ENCODE measurements at regions not wholly inside any gene's neighbourhood (a gene's known extent, or its start where the extent isn't known, plus 50 kb on each side); places are given as distances from the start of the nearest gene placed in this dataset.

DNA sequence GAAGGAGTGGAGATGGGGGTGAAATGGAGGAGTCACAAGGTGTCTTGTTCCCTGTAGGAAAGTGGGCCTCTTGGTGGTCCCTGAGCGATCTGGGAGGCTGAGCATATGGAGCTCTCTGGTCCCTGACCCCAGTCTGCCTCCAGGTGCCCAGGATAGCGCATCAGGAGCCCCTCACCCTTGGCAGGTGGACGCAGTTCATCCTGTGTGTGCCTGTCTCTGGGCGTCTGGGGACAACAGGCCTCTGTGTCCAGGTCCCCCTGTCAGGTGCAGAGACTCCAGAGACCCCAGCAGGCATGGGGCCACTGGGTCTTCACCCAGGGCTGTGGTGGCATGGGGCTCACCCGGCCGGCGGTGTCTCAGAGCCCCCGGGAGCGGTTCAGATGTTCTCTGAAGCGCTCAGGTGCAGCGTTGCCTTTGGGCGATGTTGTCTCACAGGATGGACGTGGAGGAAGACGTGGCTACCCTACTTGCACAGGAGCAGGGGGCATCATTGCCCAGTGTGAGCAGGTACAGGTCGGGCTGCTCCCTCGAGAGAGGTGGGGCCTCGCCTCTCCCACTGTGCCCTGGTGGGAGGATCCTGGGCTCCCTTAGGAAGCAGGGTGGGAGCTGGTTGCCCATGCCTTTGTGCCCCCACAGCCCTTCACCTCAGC is 58.1 kb upstream of the TPM4 start:
- Histone ChIP-seq H3K9me3 (ENCODE audit: low read depth, low read length) (no peaks in the 10 kb centered on the region), H3K4me3 (ENCODE audit: low read length) (no peak overlapping the region), H3K4me1 (ENCODE audit: insufficient read depth, low read length) (no peaks in the 10 kb centered on the region), H3K27me3 (ENCODE audit: insufficient read depth, low read length) (no peaks in the 10 kb centered on the region)

DNA sequence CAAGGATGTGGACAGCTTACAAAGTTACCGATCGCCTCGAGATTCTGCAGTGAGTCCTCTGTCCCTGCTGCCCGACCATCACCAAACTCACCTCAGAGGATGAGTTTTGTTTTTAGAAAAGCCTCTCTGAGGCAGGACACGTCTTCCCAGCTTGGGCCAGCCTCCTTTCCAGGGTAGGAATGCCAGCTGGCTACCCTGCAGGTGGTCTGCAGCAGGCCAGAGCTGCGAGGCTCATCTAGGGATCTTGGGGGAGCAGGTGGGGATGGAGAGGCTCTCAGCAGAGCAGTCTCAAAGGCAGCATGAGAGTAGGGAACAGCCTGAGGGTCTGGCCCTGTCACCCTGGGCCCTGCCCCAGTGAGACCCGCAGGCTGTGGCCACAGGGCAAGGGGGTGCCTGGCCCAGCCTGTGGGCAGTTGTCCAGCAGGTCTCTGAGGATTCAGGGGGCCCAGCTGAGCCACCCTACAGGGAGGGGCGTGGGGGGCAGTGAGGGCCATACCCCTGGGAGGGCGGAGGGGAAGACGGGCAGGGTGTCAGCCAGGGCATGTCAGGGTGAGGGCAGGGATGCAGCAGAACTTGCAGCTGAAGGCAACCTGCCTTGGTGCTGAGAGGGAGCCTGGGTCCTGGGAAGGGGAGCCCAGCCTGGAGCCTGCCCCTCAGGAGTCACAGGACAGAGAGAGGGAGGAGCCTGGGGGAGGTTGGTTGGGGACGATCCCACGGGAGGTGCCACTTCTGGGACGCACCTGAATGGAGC is 57.3 kb upstream of the TPM4 start:
- Histone ChIP-seq H3K4me1 (ENCODE audit: insufficient read depth, low read length) (no peaks in the 10 kb centered on the region), H3K27me3 (ENCODE audit: insufficient read depth, low read length) (no peaks in the 10 kb centered on the region), H3K4me3 (ENCODE audit: low read length) (no peak overlapping the region)

DNA sequence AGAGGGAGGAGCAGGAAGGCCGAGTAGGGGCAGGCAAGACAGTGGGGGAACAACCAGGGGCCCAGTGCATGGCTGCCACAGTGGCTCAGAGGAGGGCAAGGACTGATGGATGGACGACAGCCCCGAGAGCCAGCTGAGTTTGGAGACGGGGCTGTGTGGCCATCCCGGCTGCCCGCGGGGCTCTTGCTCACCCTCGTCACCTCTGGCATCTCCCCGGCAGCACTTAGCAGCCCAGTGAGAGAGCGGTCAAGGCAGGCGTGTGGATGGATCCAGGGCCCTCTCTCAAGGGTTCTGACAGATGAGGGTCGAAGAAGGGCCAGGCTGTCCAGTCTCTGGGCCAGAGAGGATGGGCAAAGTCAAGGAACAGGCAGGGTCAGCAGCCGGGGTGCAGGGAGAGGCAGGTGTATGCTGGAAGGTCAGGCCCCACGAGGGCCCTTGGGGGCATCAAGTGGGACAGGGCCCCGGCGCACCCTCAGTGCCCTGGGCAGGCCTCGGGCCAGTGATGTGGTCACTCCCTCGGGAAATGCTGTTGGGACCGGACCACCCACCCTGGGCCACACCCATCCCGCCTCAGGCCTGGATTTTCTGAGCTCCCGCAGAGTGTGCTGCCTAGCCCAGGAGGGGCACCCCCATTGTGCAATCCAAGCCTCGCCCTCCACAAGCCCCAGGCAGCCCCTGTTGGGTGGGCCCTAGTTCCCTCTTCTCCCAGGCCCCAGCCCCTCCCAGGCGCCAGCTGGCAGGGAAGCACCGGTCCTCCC is 56.4 kb upstream of the TPM4 start:
- Histone ChIP-seq H3K27me3 (ENCODE audit: insufficient read depth, low read length) (no peaks in the 10 kb centered on the region), H3K4me1 (ENCODE audit: insufficient read depth, low read length) (no peaks in the 10 kb centered on the region), H3K4me3 (ENCODE audit: low read length) (no peak overlapping the region), H3K9me3 (ENCODE audit: low read depth, low read length) (no peaks in the 10 kb centered on the region)

More for the DNA sequence above, 57.3 kb upstream of the TPM4 start:
- no peaks in the 10 kb centered on the region for H3K9me3 ChIP-seq (ENCODE audit: low read depth, low read length)

DNA sequence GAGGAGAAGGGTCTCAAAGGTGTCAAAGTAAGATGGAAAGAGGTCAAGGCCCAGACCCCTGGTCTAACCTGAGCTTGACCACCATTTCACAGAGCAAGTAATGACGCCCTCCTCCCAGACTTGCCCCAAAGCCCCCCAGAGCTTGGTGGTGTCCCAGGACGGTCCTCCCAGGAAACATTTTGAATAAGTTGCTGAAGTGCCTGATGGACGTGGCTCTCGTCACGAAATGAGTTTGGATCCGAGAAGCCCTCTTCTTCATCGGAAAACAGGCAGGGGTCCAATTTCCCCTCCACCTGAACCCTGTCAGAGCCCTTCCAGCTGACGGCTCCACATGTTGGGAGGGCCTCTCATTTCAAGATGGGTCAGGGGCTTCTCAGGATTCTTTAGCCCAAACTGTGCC is 54.5 kb upstream of the TPM4 start:
- no peak overlapping the region for H3K4me3 ChIP-seq (ENCODE audit: low read length)
- no peaks in the 10 kb centered on the region for H3K4me1 ChIP-seq (ENCODE audit: insufficient read depth, low read length)
- no peaks in the 10 kb centered on the region for H3K27me3 ChIP-seq (ENCODE audit: insufficient read depth, low read length)
- no peaks in the 10 kb centered on the region for H3K9me3 ChIP-seq (ENCODE audit: low read depth, low read length)

DNA sequence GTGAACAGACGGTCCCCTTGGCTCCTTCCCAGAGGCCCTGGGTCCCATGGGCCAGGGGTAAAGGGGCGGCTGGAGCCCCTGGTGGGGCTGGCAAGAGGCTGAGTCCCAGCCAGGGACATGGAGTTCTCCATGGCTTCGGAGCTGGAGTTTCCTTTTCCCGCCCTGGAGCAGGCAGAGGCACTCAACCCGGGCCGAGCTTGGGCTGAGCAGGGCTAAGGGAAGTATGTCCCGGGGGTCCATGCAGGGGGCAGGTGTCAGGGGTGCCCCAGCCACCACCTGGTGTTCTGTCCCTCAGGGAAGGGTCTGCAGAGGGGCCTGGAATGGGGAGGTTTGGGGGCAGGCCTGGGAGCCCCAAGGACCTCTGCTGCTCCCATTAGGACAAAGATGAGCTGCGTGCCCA is 54.0 kb upstream of the TPM4 start:
- Histone ChIP-seq H3K4me3 (ENCODE audit: low read length) (no peak overlapping the region), H3K27me3 (ENCODE audit: insufficient read depth, low read length) (no peaks in the 10 kb centered on the region), H3K9me3 (ENCODE audit: low read depth, low read length) (no peaks in the 10 kb centered on the region), H3K4me1 (ENCODE audit: insufficient read depth, low read length) (no peaks in the 10 kb centered on the region)

DNA sequence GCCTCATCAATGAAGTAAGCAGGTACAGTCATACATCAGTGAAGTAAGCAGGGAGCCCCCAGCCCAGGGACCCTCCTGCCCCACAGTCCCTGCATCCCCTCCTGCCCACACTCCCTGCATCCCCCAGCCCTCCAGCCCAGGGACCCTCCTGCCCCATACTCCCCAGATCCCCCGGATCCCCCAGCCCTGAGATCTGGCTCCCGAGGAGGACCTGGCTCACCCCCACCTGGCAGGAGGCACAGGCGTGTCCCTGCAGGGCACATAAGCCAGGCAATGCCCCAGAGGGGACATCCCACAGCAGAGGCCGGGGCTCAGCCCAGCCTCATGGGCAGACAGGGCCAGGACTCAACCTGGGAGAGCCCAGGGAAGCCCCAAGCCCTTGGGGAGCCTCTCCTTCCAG is 53.6 kb upstream of the TPM4 start:
- H3K4me1 ChIP-seq (ENCODE audit: insufficient read depth, low read length), result no peaks in the 10 kb centered on the region
- no peak overlapping the region for H3K4me3 ChIP-seq (ENCODE audit: low read length)
- no peaks in the 10 kb centered on the region for H3K27me3 ChIP-seq (ENCODE audit: insufficient read depth, low read length)
- H3K9me3 ChIP-seq (ENCODE audit: low read depth, low read length), result no peaks in the 10 kb centered on the region

DNA sequence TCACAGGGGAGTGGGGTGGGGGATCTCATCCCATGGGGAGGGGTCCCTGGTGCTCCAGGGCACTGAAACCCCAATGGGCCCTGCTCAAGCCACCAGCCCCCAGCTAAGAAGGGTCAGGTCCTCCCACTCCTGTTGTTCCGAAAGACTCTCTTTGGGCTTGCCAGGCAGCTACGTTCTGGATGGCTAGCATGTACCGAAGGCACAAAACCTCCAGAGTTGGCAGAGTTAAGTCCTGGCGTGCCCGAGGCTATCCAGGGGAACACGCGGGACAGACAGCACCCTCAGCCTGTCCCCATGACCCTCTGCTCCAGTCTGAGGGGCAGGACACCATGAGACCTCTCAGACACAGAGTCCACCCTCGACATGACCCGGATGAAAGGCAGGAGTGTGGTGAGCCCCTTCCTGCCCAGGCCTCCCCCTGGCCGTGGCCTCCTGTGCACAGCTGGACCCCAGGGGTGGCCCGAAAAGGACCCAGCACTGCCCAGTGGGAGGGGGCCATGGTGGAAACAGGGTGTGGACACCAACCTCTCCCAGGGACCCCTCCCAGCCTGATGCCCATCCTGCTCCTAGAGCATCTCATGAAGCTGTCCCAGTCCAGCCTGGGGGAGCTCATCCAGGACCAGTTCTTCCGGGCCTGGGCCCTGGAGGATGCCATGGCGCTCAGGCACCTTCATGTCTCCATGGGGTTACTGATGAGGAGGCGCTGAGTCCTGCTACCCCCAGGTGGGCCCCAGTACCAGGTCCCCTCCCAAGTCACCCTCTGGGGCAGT is 53.0 kb upstream of the TPM4 start:
- H3K4me3 ChIP-seq (ENCODE audit: low read length), result no peak overlapping the region
- H3K27me3 ChIP-seq (ENCODE audit: insufficient read depth, low read length), result no peaks in the 10 kb centered on the region
- no peaks in the 10 kb centered on the region for H3K4me1 ChIP-seq (ENCODE audit: insufficient read depth, low read length)
- H3K9me3 ChIP-seq (ENCODE audit: low read depth, low read length), result no peaks in the 10 kb centered on the region

DNA sequence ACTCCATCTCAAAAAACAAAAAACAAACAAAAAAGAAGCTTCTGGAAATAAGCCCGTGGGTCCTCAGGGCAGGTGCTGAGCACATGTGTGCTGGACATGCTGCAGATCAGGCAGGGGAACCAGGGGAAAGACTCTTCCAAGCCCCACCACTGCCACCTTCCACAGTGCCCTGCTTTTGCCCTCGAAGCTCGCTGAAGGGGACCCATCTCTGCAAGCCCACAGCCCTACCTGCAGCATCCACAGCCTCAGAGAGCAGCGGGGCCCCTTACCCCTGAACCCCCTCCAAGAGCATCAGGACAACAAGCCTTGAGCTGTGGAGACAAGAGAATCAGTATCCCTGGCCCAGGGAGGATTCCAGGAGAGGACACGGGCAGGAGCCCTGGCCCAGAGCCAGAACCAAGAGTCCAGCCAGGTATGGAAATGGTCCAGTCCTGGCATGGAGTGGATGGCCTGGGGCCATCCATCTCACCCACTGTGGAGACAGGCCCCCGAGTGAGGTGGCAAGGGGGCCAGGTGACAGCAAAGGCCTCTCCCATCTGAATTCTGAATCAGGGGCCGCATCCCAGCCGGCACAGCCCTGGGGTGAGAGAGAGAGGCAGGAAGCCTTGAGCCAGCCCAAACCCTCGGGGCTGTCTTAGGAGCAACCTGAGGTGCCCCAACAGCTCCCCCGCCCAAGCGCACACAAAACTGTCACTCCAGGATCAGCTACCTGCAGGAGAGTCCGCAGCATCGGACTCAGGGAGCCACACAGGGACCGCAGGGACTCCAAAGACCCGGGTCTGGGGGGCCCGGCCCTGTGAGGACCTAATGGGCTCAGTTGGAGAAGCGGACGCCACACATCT is 51.8 kb upstream of the TPM4 start:
- Histone ChIP-seq H3K9me3 (ENCODE audit: low read depth, low read length) (no peaks in the 10 kb centered on the region), H3K4me3 (ENCODE audit: low read length) (no peak overlapping the region), H3K27me3 (ENCODE audit: insufficient read depth, low read length) (no peaks in the 10 kb centered on the region), H3K4me1 (ENCODE audit: insufficient read depth, low read length) (no peaks in the 10 kb centered on the region)

DNA sequence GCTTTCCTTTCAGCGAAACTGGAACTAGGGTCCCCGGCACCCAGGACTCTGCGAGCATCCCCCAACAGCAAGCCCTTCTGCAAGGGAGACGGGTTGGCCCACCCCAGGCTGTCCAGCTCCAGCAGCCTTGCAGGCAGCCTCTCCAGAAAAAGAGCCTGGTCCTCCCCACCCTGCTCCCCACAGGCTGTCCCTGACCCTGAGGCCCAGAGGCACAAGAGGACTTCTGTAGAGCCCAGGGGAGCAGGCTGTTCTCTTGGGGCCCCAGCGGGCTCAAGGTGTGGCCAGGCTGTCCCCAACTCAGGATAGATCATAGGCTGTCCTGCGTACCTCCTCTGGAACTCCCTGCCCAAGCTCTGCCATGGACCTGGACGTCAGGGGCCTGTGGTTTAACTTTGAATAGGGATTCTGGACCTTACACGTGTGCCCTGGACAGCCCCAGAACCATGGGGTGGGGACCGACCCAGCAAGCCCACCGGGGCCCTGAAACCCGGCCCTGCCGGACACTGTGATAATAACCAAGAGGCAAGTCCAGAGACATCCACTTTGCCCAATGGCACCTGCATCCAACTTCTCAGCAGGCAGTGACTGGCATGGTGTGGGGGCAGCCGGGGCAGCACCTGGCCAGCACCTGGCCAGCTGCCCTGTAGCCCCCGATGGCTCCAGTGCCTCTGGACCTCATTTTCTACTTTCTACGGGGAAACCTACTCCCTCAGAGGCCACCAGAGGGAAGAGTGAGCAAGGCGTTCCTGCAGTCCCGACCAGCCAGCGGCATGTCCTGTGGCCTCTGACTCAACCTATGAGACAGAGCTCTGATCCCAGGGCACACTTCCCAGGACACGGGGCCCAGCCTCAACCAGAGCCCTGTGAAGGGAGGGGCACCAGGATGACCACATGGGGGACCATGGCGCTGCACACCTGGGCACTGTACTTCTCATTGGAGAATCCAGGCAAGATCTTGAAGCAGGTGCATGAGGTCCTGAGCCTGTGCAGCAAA is 50.9 kb upstream of the TPM4 start:
- Histone ChIP-seq H3K9me3 (ENCODE audit: low read depth, low read length) (no peaks in the 10 kb centered on the region), H3K27me3 (ENCODE audit: insufficient read depth, low read length) (no peaks in the 10 kb centered on the region), H3K4me3 (ENCODE audit: low read length) (no peak overlapping the region), H3K4me1 (ENCODE audit: insufficient read depth, low read length) (no peaks in the 10 kb centered on the region)

DNA sequence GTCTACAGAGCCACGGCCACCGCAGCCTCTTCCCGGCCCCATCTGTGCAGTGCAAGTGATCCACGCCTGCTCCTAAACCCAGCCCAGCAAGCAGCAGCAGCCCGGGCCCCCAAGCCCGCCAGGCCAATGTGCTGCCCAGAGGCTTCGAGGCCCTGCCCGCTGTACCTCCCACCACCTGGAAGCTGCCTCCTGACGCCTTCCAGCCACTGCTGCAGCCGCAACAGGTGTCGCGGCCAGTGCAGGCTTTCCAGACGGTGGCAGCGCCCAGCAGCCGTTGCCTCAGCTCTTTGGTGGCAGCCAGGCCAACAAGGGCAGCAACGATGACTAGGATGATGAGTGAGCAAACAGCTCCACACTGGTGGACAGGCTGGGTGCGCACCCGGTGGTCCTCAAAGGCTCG is 50.2 kb upstream of the TPM4 start:
- no peaks in the 10 kb centered on the region for H3K9me3 ChIP-seq (ENCODE audit: low read depth, low read length)

More for the DNA sequence above, 50.2 kb upstream of the TPM4 start:
- H3K4me3 ChIP-seq (ENCODE audit: low read length), result no peak overlapping the region
- H3K4me1 ChIP-seq (ENCODE audit: insufficient read depth, low read length), result no peaks in the 10 kb centered on the region
- H3K27me3 ChIP-seq (ENCODE audit: insufficient read depth, low read length), result no peaks in the 10 kb centered on the region
